Amniotic stem cell (primary cell): ENCODE measurements at regions not wholly inside any gene's neighbourhood (a gene's known extent, or its start where the extent isn't known, plus 50 kb on each side); places are given as distances from the start of the nearest gene placed in this dataset.
"Not testable (repeated sequence)": the region's sequence is repeated elsewhere in the genome, so short reads cannot be mapped to it uniquely, and the experiment has no call there.

Source experiments
- DNase-seq: peaks from one replicate; lab custom pipeline; 2025; lab: John Stamatoyannopoulos, UW

GRCh38 chr6:21710216-21710615, 116.7 kb downstream of the SOX4 start:
- no peak for DNase-seq

- DNase-seq: no peak
Measured at GRCh38 chr6:21710908-21711627, 117.5 kb downstream of the SOX4 start.

GRCh38 chr6:21712213-21712612, 118.7 kb downstream of the SOX4 start:
- DNase-seq: no peak

- no peak for DNase-seq
Measured at GRCh38 chr6:21713481-21713880, 119.9 kb downstream of the SOX4 start.

- DNase-seq: no peak
Measured at GRCh38 chr6:21715180-21715579, 121.6 kb downstream of the SOX4 start.

- DNase-seq: no peak
Measured at GRCh38 chr6:21722510-21722909, 129.0 kb downstream of the SOX4 start.

GRCh38 chr6:21726676-21727075, 133.1 kb downstream of the SOX4 start:
- no peak for DNase-seq

- DNase-seq: no peak
Measured at GRCh38 chr6:21728141-21728540, 134.6 kb downstream of the SOX4 start.

- DNase-seq: no peak
Measured at GRCh38 chr6:21729431-21729830, 135.9 kb downstream of the SOX4 start.

- DNase-seq: no peak
Measured at GRCh38 chr6:21730533-21730932, 137.0 kb downstream of the SOX4 start.

GRCh38 chr6:21731411-21732031, 138.0 kb downstream of the SOX4 start:
- DNase-seq: no peak

- DNase-seq: not testable (repeated sequence)
Measured at GRCh38 chr6:21732032-21732730, 138.6 kb downstream of the SOX4 start.

- no peak for DNase-seq
Measured at GRCh38 chr6:21732731-21733130, 139.2 kb downstream of the SOX4 start.

GRCh38 chr6:21733311-21733710, 139.8 kb downstream of the SOX4 start:
- no peak for DNase-seq

- DNase-seq: no peak
Measured at GRCh38 chr6:21734204-21734603, 140.7 kb downstream of the SOX4 start.

GRCh38 chr6:21738180-21739094, 144.9 kb downstream of the SOX4 start:
- no peak for DNase-seq

- DNase-seq: no peak
Measured at GRCh38 chr6:21739241-21739640, 145.7 kb downstream of the SOX4 start.

- no peak for DNase-seq
Measured at GRCh38 chr6:21739838-21740237, 146.3 kb downstream of the SOX4 start.

- no peak for DNase-seq
Measured at GRCh38 chr6:21740376-21741124, 147.0 kb downstream of the SOX4 start.

GRCh38 chr6:21741221-21742109, 147.9 kb downstream of the SOX4 start:
- DNase-seq: no peak
